Fibroblast of villous mesenchyme (primary cell): ENCODE measurements at regions not wholly inside any gene's neighbourhood (a gene's known extent, or its start where the extent isn't known, plus 50 kb on each side); places are given as distances from the start of the nearest gene placed in this dataset.

Source experiments
- DNase-seq: peaks from one replicate; pipeline ENCODE4 v3.0.0-alpha.2; 2010; ENCODE audit warnings: low read depth
- H3K4me3 ChIP-seq: 2 replicates; pipeline ENCODE4 v1.5.1; 2011; ENCODE audit warnings: low read depth, mild to moderate bottlenecking, low read length
- CTCF ChIP-seq: IDR thresholded peaks from 2 replicates; pipeline ENCODE4 v1.5.1; 2012; ENCODE audit warnings: low read depth, mild to moderate bottlenecking, low read length; ENCODE audit not compliant: insufficient read depth

DNA sequence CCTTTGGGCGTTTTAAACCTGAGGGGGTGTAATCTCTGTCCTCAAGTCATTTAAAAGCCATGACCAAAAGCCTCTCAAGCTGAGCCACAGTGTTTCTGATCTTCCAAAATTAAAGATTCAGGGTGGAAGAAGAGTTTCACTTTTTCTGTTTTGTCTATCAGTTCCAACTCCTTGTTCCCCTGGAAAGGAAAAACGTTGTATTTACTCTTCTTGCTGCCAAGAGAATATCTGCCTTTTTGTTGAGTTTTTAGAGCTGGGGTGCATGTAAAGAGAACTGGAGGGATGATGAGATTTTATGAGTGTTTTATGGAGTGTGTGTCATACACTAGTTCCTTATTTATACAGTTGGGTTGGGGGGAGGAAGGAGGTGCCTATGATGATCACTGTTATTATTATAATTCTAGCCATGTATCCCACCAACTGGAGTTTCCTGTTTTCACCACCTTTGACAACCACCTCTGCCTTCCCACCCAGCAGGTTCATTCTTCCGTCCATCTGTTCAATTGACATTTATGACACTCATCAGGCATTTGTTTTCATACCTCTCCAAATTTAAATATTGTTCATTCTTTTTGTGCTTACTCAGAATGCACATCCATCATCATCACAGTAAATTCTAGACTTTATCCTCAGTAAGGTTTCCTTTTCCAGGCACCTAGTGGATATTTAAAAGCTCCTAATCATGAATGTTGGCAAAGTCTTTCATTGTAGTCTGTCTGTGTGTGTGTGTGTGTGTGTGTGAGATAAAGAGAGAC is 97.9 kb upstream of the MPDZ start:
- TF ChIP-seq CTCF = no peak
- DNase-seq = peak; percentile 48
- H3K4me3 ChIP-seq = no peak overlapping the region

DNA sequence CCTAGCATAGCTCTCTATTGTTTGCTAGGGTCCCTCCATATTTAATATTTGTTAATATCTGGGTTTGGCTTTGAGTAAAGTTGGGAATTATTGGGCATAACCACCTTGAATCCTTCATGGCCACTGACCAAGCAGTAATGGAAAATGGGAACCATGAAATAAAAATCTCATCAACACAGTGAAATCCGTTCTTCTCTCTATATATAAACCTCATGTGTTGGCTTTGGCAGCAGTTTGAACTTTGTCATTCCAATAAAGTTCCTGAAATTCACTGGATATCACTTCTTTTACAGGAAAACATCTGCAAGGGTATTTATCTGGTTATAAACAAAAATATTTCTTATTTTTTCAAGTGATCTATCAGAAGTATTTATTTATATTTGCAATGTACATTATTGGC is 93.0 kb upstream of the MPDZ start:
- TF ChIP-seq CTCF = no peak
- no peak for DNase-seq
- H3K4me3 ChIP-seq = no peak overlapping the region

DNA sequence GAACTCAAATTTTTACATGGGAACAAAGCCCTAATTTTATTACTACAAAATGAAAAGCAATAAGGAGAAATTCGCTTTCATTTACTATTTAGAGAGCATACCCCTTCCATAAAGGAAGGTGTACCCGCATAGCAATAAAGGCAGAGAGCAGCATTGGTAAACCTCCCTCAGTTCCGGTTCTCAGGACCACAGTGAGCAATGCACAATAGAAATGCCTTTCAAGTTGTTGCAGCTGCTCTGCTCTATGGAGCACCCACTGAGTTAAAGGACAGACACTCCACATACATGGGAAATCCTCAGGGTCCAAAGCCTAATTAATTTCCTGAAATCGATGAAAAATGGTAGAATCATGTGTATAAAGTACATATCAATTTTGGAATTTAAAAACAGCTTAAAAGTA is 89.9 kb upstream of the MPDZ start:
- no peak for TF ChIP-seq CTCF
- no peak overlapping the region for H3K4me3 ChIP-seq
- DNase-seq = no peak

GRCh38 chr9:13367784-13368183 is 88.3 kb upstream of the MPDZ start:
- TF ChIP-seq CTCF = no peak
- no peak for DNase-seq
- H3K4me3 ChIP-seq = no peak overlapping the region

GRCh38 chr9:13364271-13365000 is 84.9 kb upstream of the MPDZ start:
- TF ChIP-seq CTCF = no peak
- H3K4me3 ChIP-seq = no peak overlapping the region
- DNase-seq = no peak

- no peak for TF ChIP-seq CTCF
- no peak for DNase-seq
- no peak overlapping the region for H3K4me3 ChIP-seq
Observed at GRCh38 chr9:13361076-13361475, 81.6 kb upstream of the MPDZ start.
